HL-60 (cell line): ENCODE measurements at regions not wholly inside any gene's neighbourhood (a gene's known extent, or its start where the extent isn't known, plus 50 kb on each side); places are given as distances from the start of the nearest gene placed in this dataset.

Source experiments
- DNase-seq, 2 experiments: peaks; one replicate each; pipeline ENCODE4 v3.0.0-alpha.2; 2010 to 2020; ENCODE audit warnings: low read depth in 1 of 2, low spot score in 1 of 2
- H3K27ac ChIP-seq: fragments of 250-450 bp; sonication (Bioruptor Pico); replicated peaks from 2 replicates; pipeline ENCODE4 v1.5.1; 2020; ENCODE audit warnings: mild to moderate bottlenecking, moderate library complexity
- H3K27me3 ChIP-seq: fragments of 250-450 bp; sonication (Bioruptor Pico); 2 replicates; pipeline ENCODE4 v1.5.1; 2021; ENCODE audit warnings: mild to moderate bottlenecking, moderate library complexity; ENCODE audit not compliant: insufficient read depth, poor library complexity, severe bottlenecking
- H3K4me3 ChIP-seq: replicated peaks from 2 replicates; pipeline ENCODE4 v1.5.1; 2011; ENCODE audit warnings: mild to moderate bottlenecking, control low read depth, low read length; ENCODE audit not compliant: insufficient read depth
- CTCF ChIP-seq: IDR thresholded peaks from one replicate; pipeline ENCODE4 v1.5.1; 2011; ENCODE audit warnings: low read length, control low read depth, inconsistent platforms; ENCODE audit not compliant: insufficient read depth
- GABPA ChIP-seq: IDR thresholded peaks from 2 replicates; pipeline ENCODE4 v1.6.1; 2012; ENCODE audit warnings: low read depth
- POLR2AphosphoS5 ChIP-seq: IDR thresholded peaks from 2 replicates; pipeline ENCODE4 v1.6.1; 2012; ENCODE audit warnings: low read depth
- SPI1 ChIP-seq: IDR thresholded peaks from 2 replicates; pipeline ENCODE4 v1.6.1; 2012; ENCODE audit warnings: low read depth, mild to moderate bottlenecking, borderline replicate concordance
- TF ChIP-seq, protein P1 (sequence below): IDR thresholded peaks from 2 replicates; pipeline ENCODE4 v1.6.1; 2012; ENCODE audit warnings: low read depth; ENCODE audit not compliant: insufficient replicate concordance

DNA sequence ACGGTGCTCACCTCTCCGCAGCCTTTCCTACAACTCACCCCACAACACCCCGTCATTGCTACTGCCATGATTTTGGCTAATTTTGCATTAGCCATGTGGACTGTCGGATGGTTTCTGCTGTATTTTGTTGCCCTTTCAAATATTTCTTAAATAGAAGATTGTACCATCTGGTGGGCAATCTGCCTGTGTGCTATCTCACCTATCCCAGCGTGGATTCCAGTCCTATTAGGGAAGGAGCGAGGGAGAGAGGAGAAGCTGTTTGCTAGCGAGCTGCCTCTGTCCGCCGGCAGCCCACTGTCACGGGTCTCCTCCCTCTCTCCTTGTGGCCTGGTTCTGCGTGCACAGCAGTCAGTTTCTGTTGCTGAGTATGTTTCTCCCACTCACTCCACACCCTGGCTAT is 336.2 kb downstream of the TXNL1 start:
- TF ChIP-seq SPI1 (no peak), GABPA (no peak), POLR2AphosphoS5 (no peak), CTCF (no peak)
- TF ChIP-seq, protein P1, sequence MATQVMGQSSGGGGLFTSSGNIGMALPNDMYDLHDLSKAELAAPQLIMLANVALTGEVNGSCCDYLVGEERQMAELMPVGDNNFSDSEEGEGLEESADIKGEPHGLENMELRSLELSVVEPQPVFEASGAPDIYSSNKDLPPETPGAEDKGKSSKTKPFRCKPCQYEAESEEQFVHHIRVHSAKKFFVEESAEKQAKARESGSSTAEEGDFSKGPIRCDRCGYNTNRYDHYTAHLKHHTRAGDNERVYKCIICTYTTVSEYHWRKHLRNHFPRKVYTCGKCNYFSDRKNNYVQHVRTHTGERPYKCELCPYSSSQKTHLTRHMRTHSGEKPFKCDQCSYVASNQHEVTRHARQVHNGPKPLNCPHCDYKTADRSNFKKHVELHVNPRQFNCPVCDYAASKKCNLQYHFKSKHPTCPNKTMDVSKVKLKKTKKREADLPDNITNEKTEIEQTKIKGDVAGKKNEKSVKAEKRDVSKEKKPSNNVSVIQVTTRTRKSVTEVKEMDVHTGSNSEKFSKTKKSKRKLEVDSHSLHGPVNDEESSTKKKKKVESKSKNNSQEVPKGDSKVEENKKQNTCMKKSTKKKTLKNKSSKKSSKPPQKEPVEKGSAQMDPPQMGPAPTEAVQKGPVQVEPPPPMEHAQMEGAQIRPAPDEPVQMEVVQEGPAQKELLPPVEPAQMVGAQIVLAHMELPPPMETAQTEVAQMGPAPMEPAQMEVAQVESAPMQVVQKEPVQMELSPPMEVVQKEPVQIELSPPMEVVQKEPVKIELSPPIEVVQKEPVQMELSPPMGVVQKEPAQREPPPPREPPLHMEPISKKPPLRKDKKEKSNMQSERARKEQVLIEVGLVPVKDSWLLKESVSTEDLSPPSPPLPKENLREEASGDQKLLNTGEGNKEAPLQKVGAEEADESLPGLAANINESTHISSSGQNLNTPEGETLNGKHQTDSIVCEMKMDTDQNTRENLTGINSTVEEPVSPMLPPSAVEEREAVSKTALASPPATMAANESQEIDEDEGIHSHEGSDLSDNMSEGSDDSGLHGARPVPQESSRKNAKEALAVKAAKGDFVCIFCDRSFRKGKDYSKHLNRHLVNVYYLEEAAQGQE, result no peak
- DNase-seq, result no peak
- H3K27me3 ChIP-seq, result no peaks in the 10 kb centered on the region
- H3K4me3 ChIP-seq, result no peak overlapping the region
- no peak overlapping the region for H3K27ac ChIP-seq

DNA sequence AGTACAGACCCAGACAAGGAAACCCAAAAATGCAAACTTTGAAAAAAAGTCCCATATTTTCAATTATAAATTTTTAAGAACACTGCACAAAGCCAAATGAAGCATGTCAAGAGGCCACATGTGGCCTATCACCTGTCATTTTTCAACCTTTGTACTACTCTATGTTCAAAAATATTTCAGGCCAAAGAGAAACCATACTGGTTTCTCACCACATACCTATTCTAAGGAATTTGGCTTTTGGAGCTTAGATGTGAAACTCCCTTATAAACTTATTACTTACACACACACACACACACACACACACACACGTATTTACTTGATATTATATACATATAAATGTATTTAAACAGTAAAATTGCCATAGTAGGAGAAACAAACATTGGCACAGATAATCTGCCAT is 338.7 kb downstream of the TXNL1 start:
- H3K4me3 ChIP-seq, result no peak overlapping the region
- H3K27me3 ChIP-seq, result no peaks in the 10 kb centered on the region
- TF ChIP-seq POLR2AphosphoS5 (no peak), CTCF (no peak), GABPA (no peak), SPI1 (no peak)
- TF ChIP-seq, protein P1, result no peak
- H3K27ac ChIP-seq, result no peak overlapping the region
- no peak for DNase-seq

- H3K4me3 ChIP-seq, result no peak overlapping the region
- peak in 1 of 2 experiments; percentile 2 for DNase-seq
- TF ChIP-seq, protein P1, result no peak
- TF ChIP-seq SPI1 (no peak), POLR2AphosphoS5 (no peak), GABPA (no peak), CTCF (no peak)
- H3K27ac ChIP-seq, result no peak overlapping the region
- H3K27me3 ChIP-seq, result no peaks in the 10 kb centered on the region
These were observed 339.5 kb downstream of the TXNL1 start for GRCh38 chr18:56298935-56299334.
